WTC11 (cell line): ENCODE measurements at regions not wholly inside any gene's neighbourhood (a gene's known extent, or its start where the extent isn't known, plus 50 kb on each side); places are given as distances from the start of the nearest gene placed in this dataset.

ENCODE experiments used
- ATAC-seq: fragments of 200-7000 bp; cut with Tn5 transposase; 2 replicates; pipeline ENCODE4 v1.10.0; 2021; ENCODE audit warnings: mild to moderate bottlenecking, moderate library complexity
- CTCF ChIA-PET: fragments of 300-600 bp; sonication (Branson Sonifier 250); formaldehyde crosslinking; loops from one replicate; lab custom pipeline; 2021; ENCODE audit warnings: antibody characterized with exemption; lab: Charles Lee
- POLR2A ChIA-PET: fragments of 350-600 bp; sonication (Branson Sonifier 250); formaldehyde crosslinking; loops from one replicate; lab custom pipeline; 2021; ENCODE audit warnings: antibody characterized with exemption; lab: Charles Lee
- DNase-seq: peaks from one replicate; pipeline ENCODE4 v3.0.0; 2021; ENCODE audit warnings: low spot score
- H3K27ac Mint-ChIP-seq: 2 replicates; pipeline ENCODE4 v1.8.0; 2021; ENCODE audit warnings: mixed read lengths
- H3K27me3 Mint-ChIP-seq: 2 replicates; pipeline ENCODE4 v1.8.0; 2021; ENCODE audit warnings: low read depth, mild to moderate bottlenecking, moderate library complexity, mixed read lengths
- H3K36me3 Mint-ChIP-seq: 2 replicates; pipeline ENCODE4 v1.8.0; 2021; ENCODE audit warnings: mixed read lengths
- H3K4me1 Mint-ChIP-seq: 2 replicates; pipeline ENCODE4 v1.8.0; 2022; ENCODE audit warnings: mixed read lengths
- H3K4me3 Mint-ChIP-seq: 2 replicates; pipeline ENCODE4 v1.8.0; 2021; ENCODE audit warnings: mild to moderate bottlenecking, moderate library complexity, mixed read lengths
- H3K9me3 Mint-ChIP-seq: 2 replicates; pipeline ENCODE4 v1.8.0; 2021; ENCODE audit warnings: mixed read lengths
- ATF2 ChIP-seq: sonication (generic); formaldehyde crosslinking; IDR thresholded peaks from 2 replicates; pipeline ENCODE4 v1.8.1; 2022; ENCODE audit warnings: low read depth, missing genetic modification reagents, borderline replicate concordance
- ATF3 ChIP-seq: sonication (generic); formaldehyde crosslinking; conservative IDR thresholded peaks from 2 replicates; pipeline ENCODE4 v1.8.1; 2022; ENCODE audit warnings: mild to moderate bottlenecking, missing genetic modification reagents
- CREM ChIP-seq: sonication (generic); formaldehyde crosslinking; IDR thresholded peaks from 2 replicates; pipeline ENCODE4 v1.8.1; 2022; ENCODE audit warnings: mild to moderate bottlenecking, missing genetic modification reagents, moderate library complexity
- EMX1 ChIP-seq: fragments of 250-450 bp; sonication (Bioruptor Pico); IDR thresholded peaks from 2 replicates; pipeline ENCODE4 v1.8.0; 2021; ENCODE audit warnings: mild to moderate bottlenecking
- ESRRA ChIP-seq: sonication (generic); formaldehyde crosslinking; IDR thresholded peaks from 2 replicates; pipeline ENCODE4 v1.8.1; 2022; ENCODE audit warnings: mild to moderate bottlenecking, missing genetic modification reagents, borderline replicate concordance
- FOXJ3 ChIP-seq: sonication (generic); formaldehyde crosslinking; IDR thresholded peaks from 2 replicates; pipeline ENCODE4 v1.9.0; 2021; ENCODE audit warnings: missing genetic modification reagents, mild to moderate bottlenecking, borderline replicate concordance
- FOXP4 ChIP-seq: sonication (generic); formaldehyde crosslinking; IDR thresholded peaks from 2 replicates; pipeline ENCODE4 v1.8.0; 2022; ENCODE audit warnings: mild to moderate bottlenecking, missing genetic modification reagents
- HMGA2 ChIP-seq: fragments of 250-450 bp; sonication (Bioruptor Pico); IDR thresholded peaks from 2 replicates; pipeline ENCODE4 v1.4.0; 2021; ENCODE audit warnings: mild to moderate bottlenecking, moderate library complexity
- IRF1 ChIP-seq: sonication (generic); formaldehyde crosslinking; IDR thresholded peaks from 2 replicates; pipeline ENCODE4 v1.8.0; 2023; ENCODE audit warnings: missing genetic modification reagents
- KAT7 ChIP-seq: sonication (generic); formaldehyde crosslinking; IDR thresholded peaks from 2 replicates; pipeline ENCODE4 v1.8.1; 2023; ENCODE audit warnings: missing genetic modification reagents, mild to moderate bottlenecking, borderline replicate concordance
- MXD4 ChIP-seq: fragments of 250-450 bp; sonication (Bioruptor Pico); IDR thresholded peaks from 2 replicates; pipeline ENCODE4 v1.8.0; 2021; ENCODE audit warnings: mild to moderate bottlenecking, moderate library complexity, borderline replicate concordance
- NR2C2 ChIP-seq: sonication (generic); formaldehyde crosslinking; IDR thresholded peaks from 2 replicates; pipeline ENCODE4 v1.8.0; 2022; ENCODE audit warnings: mild to moderate bottlenecking, missing genetic modification reagents
- NR3C1 ChIP-seq: sonication (generic); formaldehyde crosslinking; conservative IDR thresholded peaks from 2 replicates; pipeline ENCODE4 v1.8.1; 2023; ENCODE audit warnings: low read depth, mild to moderate bottlenecking, missing genetic modification reagents
- PRRX2 ChIP-seq: fragments of 250-450 bp; sonication (Bioruptor Pico); IDR thresholded peaks from 2 replicates; pipeline ENCODE4 v1.8.0; 2021; ENCODE audit warnings: mild to moderate bottlenecking
- STAT6 ChIP-seq: sonication (generic); formaldehyde crosslinking; conservative IDR thresholded peaks from 2 replicates; pipeline ENCODE4 v1.8.1; 2023; ENCODE audit warnings: mild to moderate bottlenecking, low read depth, missing genetic modification reagents, moderate library complexity
- TP53 ChIP-seq: sonication (generic); formaldehyde crosslinking; IDR thresholded peaks from 2 replicates; pipeline ENCODE4 v1.8.1; 2023; ENCODE audit warnings: mild to moderate bottlenecking, missing genetic modification reagents
- USF2 ChIP-seq: sonication (generic); formaldehyde crosslinking; IDR thresholded peaks from 2 replicates; pipeline ENCODE4 v1.8.1; 2023; ENCODE audit warnings: mild to moderate bottlenecking, missing genetic modification reagents, moderate library complexity
- ZMAT4 ChIP-seq: fragments of 250-450 bp; sonication (Bioruptor Pico); IDR thresholded peaks from 2 replicates; pipeline ENCODE4 v1.9.0; 2021; ENCODE audit warnings: mild to moderate bottlenecking
- ZNF232 ChIP-seq: sonication (generic); formaldehyde crosslinking; IDR thresholded peaks from 2 replicates; pipeline ENCODE4 v1.8.0; 2022; ENCODE audit warnings: mild to moderate bottlenecking, missing genetic modification reagents
- ZNF263 ChIP-seq: sonication (generic); formaldehyde crosslinking; IDR thresholded peaks from 2 replicates; pipeline ENCODE4 v1.8.1; 2022; ENCODE audit warnings: low read depth, mild to moderate bottlenecking, moderate library complexity, missing genetic modification reagents
- ZNF416 ChIP-seq: fragments of 250-450 bp; sonication (Bioruptor Pico); IDR thresholded peaks from 2 replicates; pipeline ENCODE4 v1.9.0; 2021; ENCODE audit warnings: mild to moderate bottlenecking, inconsistent platforms

- TF ChIP-seq ESRRA (CRISPR knock-in tag) (no peak), TP53 (CRISPR knock-in tag) (no peak), NR2C2 (CRISPR knock-in tag) (no peak), HMGA2 (no peak)
These were observed 292.9 kb upstream of the SLC14A2 start (continued) for GRCh38 chr18:45322343-45322742.

- peaks cover 23% of the 10 kb centered on the region for H3K4me1 Mint-ChIP-seq
- DNase-seq (no peak), ATAC-seq (no peak)
- H3K27ac Mint-ChIP-seq: no peak overlapping the region
- no peaks in the 10 kb centered on the region for H3K9me3 Mint-ChIP-seq
- no peak overlapping the region for H3K4me3 Mint-ChIP-seq
- TF ChIP-seq KAT7 (CRISPR knock-in tag) (no peak), ZNF232 (CRISPR knock-in tag) (no peak), ATF2 (CRISPR knock-in tag) (no peak), ZNF416 (no peak), ZNF263 (no peak), EMX1 (CRISPR knock-in tag) (no peak), STAT6 (CRISPR knock-in tag) (no peak), MXD4 (CRISPR knock-in tag) (no peak), ATF3 (no peak), PRRX2 (CRISPR knock-in tag) (no peak), IRF1 (CRISPR knock-in tag) (no peak), ZMAT4 (no peak)
- no peaks in the 10 kb centered on the region for H3K27me3 Mint-ChIP-seq
- CTCF ChIA-PET: no interaction called here
- no peaks in the 10 kb centered on the region for H3K36me3 Mint-ChIP-seq
- POLR2A ChIA-PET: no interaction called here
These were observed 291.2 kb upstream of the SLC14A2 start for GRCh38 chr18:45324101-45324494.

- DNase-seq: peak; percentile 39
- CTCF ChIA-PET: no interaction called here
These were observed 290.7 kb upstream of the SLC14A2 start for GRCh38 chr18:45324495-45325113.

More at GRCh38 chr18:45324495-45325113, 290.7 kb upstream of the SLC14A2 start:
- POLR2A ChIA-PET: no interaction called here
- Mint-ChIP-seq H3K4me1 (peaks cover 23% of the 10 kb centered on the region), H3K4me3 (no peak overlapping the region), H3K36me3 (no peaks in the 10 kb centered on the region), H3K27ac (no peak overlapping the region), H3K9me3 (no peaks in the 10 kb centered on the region), H3K27me3 (no peaks in the 10 kb centered on the region)
- ATAC-seq: peak; percentile 84
- TF ChIP-seq CREM (CRISPR knock-in tag) (no peak), MXD4 (CRISPR knock-in tag) (no peak), ZMAT4 (no peak), NR3C1 (CRISPR knock-in tag) (no peak), USF2 (CRISPR knock-in tag) (no peak), KAT7 (CRISPR knock-in tag) (no peak), FOXP4 (CRISPR knock-in tag) (no peak), FOXJ3 (CRISPR knock-in tag) (no peak), ZNF263 (no peak)
- TF ChIP-seq, all 79 proteins: peak for 0
